SK-N-SH treated with all-trans-retinoic acid at 6 μM for 48 hours (cell line): ENCODE measurements at regions not wholly inside any gene's neighbourhood (a gene's known extent, or its start where the extent isn't known, plus 50 kb on each side); places are given as distances from the start of the nearest gene placed in this dataset.

Source experiments
- ATAC-seq: fragments of 200-7000 bp; cut with Tn5 transposase; 3 replicates; pipeline ENCODE4 v1.9.1; 2020; ENCODE audit warnings: mild to moderate bottlenecking, moderate library complexity
- ARNTL ChIP-seq: fragments of 450-650 bp; formaldehyde crosslinking; IDR thresholded peaks from 2 replicates; pipeline ENCODE4 v1.5.0; 2020; ENCODE audit warnings: low read depth, mild to moderate bottlenecking, moderate library complexity, borderline replicate concordance
- BACH2 ChIP-seq: fragments of 250-450 bp; sonication (Bioruptor Pico); IDR thresholded peaks from 2 replicates; pipeline ENCODE4 v1.9.0; 2021; ENCODE audit warnings: mild to moderate bottlenecking, borderline replicate concordance
- CREB5 ChIP-seq: fragments of 250-450 bp; sonication (Bioruptor Pico); IDR thresholded peaks from 2 replicates; pipeline ENCODE4 v1.5.1; 2020; ENCODE audit warnings: low read depth, mild to moderate bottlenecking, moderate library complexity
- CSDC2 ChIP-seq: fragments of 250-450 bp; sonication (Bioruptor Pico); IDR thresholded peaks from 2 replicates; pipeline ENCODE4 v1.5.0; 2020; ENCODE audit warnings: mild to moderate bottlenecking, moderate library complexity
- ESRRG ChIP-seq: fragments of 250-450 bp; sonication (Bioruptor Pico); IDR thresholded peaks from 2 replicates; pipeline ENCODE4 v1.6.1; 2021; ENCODE audit warnings: mild to moderate bottlenecking
- GLIS3 ChIP-seq: fragments of 250-450 bp; sonication (Bioruptor Pico); IDR thresholded peaks from 2 replicates; pipeline ENCODE4 v1.5.0; 2020; ENCODE audit warnings: mild to moderate bottlenecking, moderate library complexity
- ISL1 ChIP-seq: fragments of 250-450 bp; sonication (Bioruptor Pico); IDR thresholded peaks from 2 replicates; pipeline ENCODE4 v2.1.2; 2022; ENCODE audit warnings: mild to moderate bottlenecking, moderate library complexity
- OSR1 ChIP-seq: fragments of 250-450 bp; sonication (Bioruptor Pico); IDR thresholded peaks from 2 replicates; pipeline ENCODE4 v1.8.0; 2022; ENCODE audit warnings: moderate library complexity, mild to moderate bottlenecking, inconsistent platforms
- POU6F1 ChIP-seq: fragments of 250-450 bp; sonication (Bioruptor Pico); IDR thresholded peaks from 2 replicates; pipeline ENCODE4 v1.8.0; 2021; ENCODE audit warnings: low read depth, mild to moderate bottlenecking, moderate library complexity, borderline replicate concordance
- PPARA ChIP-seq: fragments of 250-450 bp; sonication (Bioruptor Pico); IDR thresholded peaks from 2 replicates; pipeline ENCODE4 v1.5.0; 2020; ENCODE audit warnings: mild to moderate bottlenecking, borderline replicate concordance
- RARB ChIP-seq: fragments of 250-450 bp; sonication (Bioruptor Pico); IDR thresholded peaks from 2 replicates; pipeline ENCODE4 v1.8.0; 2021; ENCODE audit warnings: mild to moderate bottlenecking, moderate library complexity
- SNAI2 ChIP-seq: fragments of 250-450 bp; sonication (Bioruptor Pico); IDR thresholded peaks from 2 replicates; pipeline ENCODE4 v1.5.0; 2020; ENCODE audit warnings: mild to moderate bottlenecking, moderate library complexity
- TCF4 ChIP-seq: fragments of 250-450 bp; sonication (Bioruptor Pico); IDR thresholded peaks from 2 replicates; pipeline ENCODE4 v1.8.0; 2021; ENCODE audit warnings: mild to moderate bottlenecking, moderate library complexity, borderline replicate concordance
- ZC3H10 ChIP-seq: fragments of 250-450 bp; sonication (Bioruptor Pico); IDR thresholded peaks from 2 replicates; pipeline ENCODE4 v1.5.1; 2021; ENCODE audit warnings: mild to moderate bottlenecking, moderate library complexity
- ZFP3 ChIP-seq: fragments of 250-450 bp; sonication (Bioruptor Pico); IDR thresholded peaks from 2 replicates; pipeline ENCODE4 v1.5.0; 2020; ENCODE audit warnings: mild to moderate bottlenecking, moderate library complexity
- ZNF565 ChIP-seq: fragments of 450-650 bp; formaldehyde crosslinking; conservative IDR thresholded peaks from 2 replicates; pipeline ENCODE4 v1.5.0; 2020; ENCODE audit warnings: low read depth, mild to moderate bottlenecking, moderate library complexity
- ZNF70 ChIP-seq: fragments of 450-650 bp; formaldehyde crosslinking; IDR thresholded peaks from 2 replicates; pipeline ENCODE4 v1.5.0; 2020; ENCODE audit warnings: mild to moderate bottlenecking, moderate library complexity
- ZNF8 ChIP-seq: fragments of 450-650 bp; formaldehyde crosslinking; IDR thresholded peaks from 2 replicates; pipeline ENCODE4 v1.5.0; 2020; ENCODE audit warnings: mild to moderate bottlenecking, moderate library complexity
- TF ChIP-seq, protein P1 (sequence below): fragments of 250-450 bp; sonication (Bioruptor Pico); IDR thresholded peaks from 2 replicates; pipeline ENCODE4 v1.5.0; 2020; ENCODE audit warnings: mild to moderate bottlenecking, moderate library complexity
- TF ChIP-seq, protein P2 (sequence below): fragments of 250-450 bp; sonication (Bioruptor Pico); IDR thresholded peaks from 2 replicates; pipeline ENCODE4 v1.8.0; 2020; ENCODE audit warnings: mild to moderate bottlenecking, moderate library complexity, borderline replicate concordance
- TF ChIP-seq, protein P3 (sequence below): fragments of 250-450 bp; sonication (Bioruptor Pico); IDR thresholded peaks from 2 replicates; pipeline ENCODE4 v1.5.1; 2021; ENCODE audit warnings: mild to moderate bottlenecking, moderate library complexity

DNA sequence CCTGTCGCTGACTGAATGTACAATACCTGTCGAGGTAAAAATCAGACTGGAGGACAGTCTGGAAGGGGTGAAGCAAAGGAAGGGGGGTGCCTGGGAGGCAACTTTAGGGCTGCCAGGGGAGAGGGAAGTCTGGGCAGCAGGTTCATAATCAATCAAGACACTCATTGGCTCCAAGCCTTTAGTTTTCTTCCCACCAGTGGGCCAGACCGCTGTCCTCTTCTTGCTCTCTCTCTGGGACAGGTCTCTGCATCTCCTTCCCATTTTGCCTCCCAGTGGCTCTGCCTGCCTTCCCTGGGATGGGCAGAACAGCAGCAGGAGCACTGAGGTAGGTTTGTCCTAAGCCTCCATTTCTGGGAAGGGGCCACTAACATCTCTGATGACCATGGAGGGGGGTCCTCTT, 206.5 kb downstream of the TTC8 start:
- no peak for ATAC-seq
- no peak for TF ChIP-seq GLIS3 (CRISPR knock-in tag)
- no peak for TF ChIP-seq SNAI2
- TF ChIP-seq, protein P1, sequence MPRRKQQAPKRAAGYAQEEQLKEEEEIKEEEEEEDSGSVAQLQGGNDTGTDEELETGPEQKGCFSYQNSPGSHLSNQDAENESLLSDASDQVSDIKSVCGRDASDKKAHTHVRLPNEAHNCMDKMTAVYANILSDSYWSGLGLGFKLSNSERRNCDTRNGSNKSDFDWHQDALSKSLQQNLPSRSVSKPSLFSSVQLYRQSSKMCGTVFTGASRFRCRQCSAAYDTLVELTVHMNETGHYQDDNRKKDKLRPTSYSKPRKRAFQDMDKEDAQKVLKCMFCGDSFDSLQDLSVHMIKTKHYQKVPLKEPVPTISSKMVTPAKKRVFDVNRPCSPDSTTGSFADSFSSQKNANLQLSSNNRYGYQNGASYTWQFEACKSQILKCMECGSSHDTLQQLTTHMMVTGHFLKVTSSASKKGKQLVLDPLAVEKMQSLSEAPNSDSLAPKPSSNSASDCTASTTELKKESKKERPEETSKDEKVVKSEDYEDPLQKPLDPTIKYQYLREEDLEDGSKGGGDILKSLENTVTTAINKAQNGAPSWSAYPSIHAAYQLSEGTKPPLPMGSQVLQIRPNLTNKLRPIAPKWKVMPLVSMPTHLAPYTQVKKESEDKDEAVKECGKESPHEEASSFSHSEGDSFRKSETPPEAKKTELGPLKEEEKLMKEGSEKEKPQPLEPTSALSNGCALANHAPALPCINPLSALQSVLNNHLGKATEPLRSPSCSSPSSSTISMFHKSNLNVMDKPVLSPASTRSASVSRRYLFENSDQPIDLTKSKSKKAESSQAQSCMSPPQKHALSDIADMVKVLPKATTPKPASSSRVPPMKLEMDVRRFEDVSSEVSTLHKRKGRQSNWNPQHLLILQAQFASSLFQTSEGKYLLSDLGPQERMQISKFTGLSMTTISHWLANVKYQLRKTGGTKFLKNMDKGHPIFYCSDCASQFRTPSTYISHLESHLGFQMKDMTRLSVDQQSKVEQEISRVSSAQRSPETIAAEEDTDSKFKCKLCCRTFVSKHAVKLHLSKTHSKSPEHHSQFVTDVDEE (CRISPR knock-in tag), result no peak
- TF ChIP-seq ZNF8, result no peak
- TF ChIP-seq OSR1 (CRISPR knock-in tag), result no peak
- no peak for TF ChIP-seq TCF4
- no peak for TF ChIP-seq CREB5 (CRISPR knock-in tag)
- no peak for TF ChIP-seq ZNF70 (CRISPR knock-in tag)
- TF ChIP-seq CSDC2 (CRISPR knock-in tag), result no peak
- TF ChIP-seq ARNTL (CRISPR knock-in tag), result no peak
- TF ChIP-seq, protein P2, sequence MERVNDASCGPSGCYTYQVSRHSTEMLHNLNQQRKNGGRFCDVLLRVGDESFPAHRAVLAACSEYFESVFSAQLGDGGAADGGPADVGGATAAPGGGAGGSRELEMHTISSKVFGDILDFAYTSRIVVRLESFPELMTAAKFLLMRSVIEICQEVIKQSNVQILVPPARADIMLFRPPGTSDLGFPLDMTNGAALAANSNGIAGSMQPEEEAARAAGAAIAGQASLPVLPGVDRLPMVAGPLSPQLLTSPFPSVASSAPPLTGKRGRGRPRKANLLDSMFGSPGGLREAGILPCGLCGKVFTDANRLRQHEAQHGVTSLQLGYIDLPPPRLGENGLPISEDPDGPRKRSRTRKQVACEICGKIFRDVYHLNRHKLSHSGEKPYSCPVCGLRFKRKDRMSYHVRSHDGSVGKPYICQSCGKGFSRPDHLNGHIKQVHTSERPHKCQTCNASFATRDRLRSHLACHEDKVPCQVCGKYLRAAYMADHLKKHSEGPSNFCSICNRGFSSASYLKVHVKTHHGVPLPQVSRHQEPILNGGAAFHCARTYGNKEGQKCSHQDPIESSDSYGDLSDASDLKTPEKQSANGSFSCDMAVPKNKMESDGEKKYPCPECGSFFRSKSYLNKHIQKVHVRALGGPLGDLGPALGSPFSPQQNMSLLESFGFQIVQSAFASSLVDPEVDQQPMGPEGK, result no peak
- TF ChIP-seq, protein P3, sequence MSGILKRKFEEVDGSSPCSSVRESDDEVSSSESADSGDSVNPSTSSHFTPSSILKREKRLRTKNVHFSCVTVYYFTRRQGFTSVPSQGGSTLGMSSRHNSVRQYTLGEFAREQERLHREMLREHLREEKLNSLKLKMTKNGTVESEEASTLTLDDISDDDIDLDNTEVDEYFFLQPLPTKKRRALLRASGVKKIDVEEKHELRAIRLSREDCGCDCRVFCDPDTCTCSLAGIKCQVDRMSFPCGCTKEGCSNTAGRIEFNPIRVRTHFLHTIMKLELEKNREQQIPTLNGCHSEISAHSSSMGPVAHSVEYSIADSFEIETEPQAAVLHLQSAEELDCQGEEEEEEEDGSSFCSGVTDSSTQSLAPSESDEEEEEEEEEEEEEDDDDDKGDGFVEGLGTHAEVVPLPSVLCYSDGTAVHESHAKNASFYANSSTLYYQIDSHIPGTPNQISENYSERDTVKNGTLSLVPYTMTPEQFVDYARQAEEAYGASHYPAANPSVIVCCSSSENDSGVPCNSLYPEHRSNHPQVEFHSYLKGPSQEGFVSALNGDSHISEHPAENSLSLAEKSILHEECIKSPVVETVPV (CRISPR knock-in tag), result no peak
- no peak for TF ChIP-seq ZC3H10
- no peak for TF ChIP-seq ESRRG (CRISPR knock-in tag)
- TF ChIP-seq POU6F1, result no peak
- TF ChIP-seq ZNF565 (CRISPR knock-in tag), result no peak
- TF ChIP-seq PPARA (CRISPR knock-in tag), result no peak
- no peak for TF ChIP-seq BACH2
- TF ChIP-seq ZFP3, result no peak

GRCh38 chr14:89032086-89032649, 207.7 kb downstream of the TTC8 start:
- no peak for TF ChIP-seq TCF4
- no peak for TF ChIP-seq OSR1 (CRISPR knock-in tag)
- no peak for TF ChIP-seq GLIS3 (CRISPR knock-in tag)
- TF ChIP-seq PPARA (CRISPR knock-in tag), result no peak
- TF ChIP-seq, protein P3 (CRISPR knock-in tag), result no peak
- TF ChIP-seq, protein P2, result no peak
- TF ChIP-seq RARB, result no peak
- TF ChIP-seq ARNTL (CRISPR knock-in tag), result no peak
- TF ChIP-seq ISL1, result no peak
- no peak for TF ChIP-seq ZFP3
- TF ChIP-seq, all 23 proteins: peak for 0

More at GRCh38 chr14:89032086-89032649, 207.7 kb downstream of the TTC8 start:
- ATAC-seq, result no peak
